Mesenchymal stem cell (in vitro differentiated cells and primary cell): ENCODE measurements at regions not wholly inside any gene's neighbourhood (a gene's known extent, or its start where the extent isn't known, plus 50 kb on each side); places are given as distances from the start of the nearest gene placed in this dataset.

Experiments used
- DNase-seq: peaks from one replicate; pipeline ENCODE4 v3.0.0-alpha.2; 2013
- H2AFZ ChIP-seq: one replicate; pipeline ENCODE4 v1.6.1; 2013; ENCODE audit warnings: low read depth, mild to moderate bottlenecking, control low read depth, inconsistent platforms, low read length, moderate library complexity
- H2AK5ac ChIP-seq: 2 replicates; pipeline ENCODE4 v1.6.1; 2013; ENCODE audit warnings: low read length, moderate library complexity, mild to moderate bottlenecking, inconsistent platforms; ENCODE audit not compliant: severe bottlenecking
- H2BK120ac ChIP-seq: one replicate; pipeline ENCODE4 v1.6.1; 2013; ENCODE audit warnings: low read depth, mild to moderate bottlenecking, inconsistent platforms, low read length, moderate library complexity
- H2BK12ac ChIP-seq, 2 experiments: one replicate each; pipeline ENCODE4 v1.6.1; 2013; ENCODE audit warnings: inconsistent platforms in 2 of 2, low read length in 2 of 2, mild to moderate bottlenecking in 2 of 2, moderate library complexity in 2 of 2, control low read depth in 1 of 2
- H2BK15ac ChIP-seq: one replicate; pipeline ENCODE4 v1.6.1; 2013; ENCODE audit warnings: mild to moderate bottlenecking, low read depth, inconsistent platforms; ENCODE audit not compliant: poor library complexity, severe bottlenecking
- H2BK5ac ChIP-seq: 2 replicates; pipeline ENCODE4 v1.6.1; 2013; ENCODE audit warnings: low read depth, mild to moderate bottlenecking, low read length, control low read depth, inconsistent platforms; ENCODE audit not compliant: poor library complexity, severe bottlenecking
- H3K14ac ChIP-seq, 2 experiments: one replicate each; pipeline ENCODE4 v1.6.1; 2013; ENCODE audit warnings: inconsistent platforms in 2 of 2, low read length in 2 of 2, control low read depth in 1 of 2, mild to moderate bottlenecking in 1 of 2, moderate library complexity in 1 of 2
- H3K18ac ChIP-seq, 2 experiments: one replicate each; pipeline ENCODE4 v1.6.1; 2013; ENCODE audit warnings: inconsistent platforms in 2 of 2, low read length in 2 of 2, control low read depth in 1 of 2, low read depth in 1 of 2, mild to moderate bottlenecking in 1 of 2
- H3K23ac ChIP-seq, 2 experiments: one replicate each; pipeline ENCODE4 v1.6.1; 2013; ENCODE audit warnings: inconsistent platforms in 2 of 2, low read length in 2 of 2, mild to moderate bottlenecking in 2 of 2, moderate library complexity in 2 of 2, control low read depth in 1 of 2
- H3K27ac ChIP-seq: 2 replicates; pipeline ENCODE4 v1.5.1; 2013; ENCODE audit warnings: mild to moderate bottlenecking, moderate library complexity, low read length, control low read depth, inconsistent platforms; ENCODE audit not compliant: poor library complexity, severe bottlenecking
- H3K27me3 ChIP-seq, 2 experiments: 2 replicates each; pipeline versions ENCODE4 v1.6.1 to v1.7.0; 2013; ENCODE audit warnings: low read length in 2 of 2, mild to moderate bottlenecking in 2 of 2, moderate library complexity in 2 of 2, control low read depth in 1 of 2, inconsistent platforms in 1 of 2; ENCODE audit not compliant: control insufficient read depth in 1 of 2, insufficient read depth in 1 of 2
- H3K36me3 ChIP-seq, 2 experiments: 2 replicates each; pipeline versions ENCODE4 v1.6.1 to v1.7.0; 2013; ENCODE audit warnings: low read length in 2 of 2, control low read depth in 1 of 2, inconsistent platforms in 1 of 2, low read depth in 1 of 2, mild to moderate bottlenecking in 1 of 2; ENCODE audit not compliant: insufficient read depth in 2 of 2, control insufficient read depth in 1 of 2
- H3K4ac ChIP-seq, 2 experiments: one replicate each; pipeline ENCODE4 v1.6.1; 2013; ENCODE audit warnings: inconsistent platforms in 2 of 2, low read length in 2 of 2, mild to moderate bottlenecking in 2 of 2, moderate library complexity in 2 of 2, control low read depth in 1 of 2, low read depth in 1 of 2
- H3K4me1 ChIP-seq: 2 replicates; pipeline ENCODE4 v1.6.1; 2013; ENCODE audit warnings: low read depth, low read length, control low read depth; ENCODE audit not compliant: control insufficient read depth, insufficient read depth
- H3K4me2 ChIP-seq: 2 replicates; pipeline ENCODE4 v1.6.1; 2013; ENCODE audit warnings: low read length, mild to moderate bottlenecking, inconsistent platforms; ENCODE audit not compliant: poor library complexity, severe bottlenecking
- H3K4me3 ChIP-seq, 2 experiments: 2 replicates each; pipeline versions ENCODE4 v1.5.1 to v1.7.0; 2013; ENCODE audit warnings: low read length in 2 of 2, mild to moderate bottlenecking in 2 of 2, control low read depth in 1 of 2, low read depth in 1 of 2; ENCODE audit not compliant: insufficient read depth in 1 of 2
- H3K79me1 ChIP-seq: replicated peaks from 2 replicates; pipeline ENCODE4 v1.6.1; 2013; ENCODE audit warnings: mild to moderate bottlenecking, control low read depth, low read length, inconsistent platforms; ENCODE audit not compliant: poor library complexity, severe bottlenecking
- H3K9ac ChIP-seq: 2 replicates; pipeline ENCODE4 v1.7.0; 2013; ENCODE audit warnings: mild to moderate bottlenecking, low read length, moderate library complexity
- H3K9me3 ChIP-seq: 2 replicates; pipeline ENCODE4 v1.7.0; 2013; ENCODE audit warnings: mild to moderate bottlenecking, low read length; ENCODE audit not compliant: control insufficient read depth
- H4K8ac ChIP-seq: one replicate; pipeline ENCODE4 v1.6.1; 2013; ENCODE audit warnings: inconsistent platforms, mild to moderate bottlenecking, low read length, moderate library complexity
- H4K91ac ChIP-seq: one replicate; pipeline ENCODE4 v1.6.1; 2013; ENCODE audit warnings: mild to moderate bottlenecking, low read length, inconsistent platforms
- WGBS: methylation state at CpG from one replicate; pipeline ENCODE4 v1.1.7; 2013; ENCODE audit warnings: mixed read lengths; 5-methylcytosine and 5-hydroxymethylcytosine counted together

GRCh38 chr10:125283191-125283835 is 123.0 kb upstream of the CTBP2 start:
- no peak overlapping the region for H2BK15ac ChIP-seq
- H2BK120ac ChIP-seq = no peak overlapping the region
- H3K27me3 ChIP-seq = peaks cover 18 to 37% of the 10 kb centered on the region in 2 experiments
- no peak overlapping the region for H3K4me3 ChIP-seq
- WGBS = 42% methylated on average over 4 of the region's 7 CpGs
- H2BK5ac ChIP-seq = no peak overlapping the region
- no peak overlapping the region for H4K8ac ChIP-seq
- H4K91ac ChIP-seq = no peak overlapping the region
- no peak overlapping the region for H2BK12ac ChIP-seq
- no peak overlapping the region for H3K27ac ChIP-seq
- H3K18ac ChIP-seq = no peak overlapping the region
- H3K4me2 ChIP-seq = no peak overlapping the region
- no peaks in the 10 kb centered on the region for H3K79me1 ChIP-seq
- H3K14ac ChIP-seq = no peak overlapping the region
- no peak overlapping the region for H2AFZ ChIP-seq
- no peaks in the 10 kb centered on the region for H3K4me1 ChIP-seq
- no peaks in the 10 kb centered on the region for H3K9me3 ChIP-seq
- H3K4ac ChIP-seq = no peak overlapping the region
- no peaks in the 10 kb centered on the region for H3K36me3 ChIP-seq
- DNase-seq = no peak
- H3K23ac ChIP-seq = no peak overlapping the region
- no peak overlapping the region for H2AK5ac ChIP-seq
- no peak overlapping the region for H3K9ac ChIP-seq

GRCh38 chr10:125281091-125281490 is 120.7 kb upstream of the CTBP2 start:
- H3K4me1 ChIP-seq = no peaks in the 10 kb centered on the region
- no peak overlapping the region for H3K14ac ChIP-seq
- H2BK12ac ChIP-seq = no peak overlapping the region
- H2BK5ac ChIP-seq = no peak overlapping the region
- no peak overlapping the region for H2BK15ac ChIP-seq
- H3K27ac ChIP-seq = no peak overlapping the region
- no peak overlapping the region for H3K23ac ChIP-seq
- 67% methylated on average over 6 of the region's 6 CpGs for WGBS
- H3K9me3 ChIP-seq = peaks cover under 1% of the 10 kb centered on the region
- H2BK120ac ChIP-seq = no peak overlapping the region
- H2AK5ac ChIP-seq = no peak overlapping the region
- H2AFZ ChIP-seq = no peak overlapping the region
- H3K36me3 ChIP-seq = no peaks in the 10 kb centered on the region
- no peak overlapping the region for H4K91ac ChIP-seq
- no peak overlapping the region for H4K8ac ChIP-seq
- no peak overlapping the region for H3K4me2 ChIP-seq
- H3K4ac ChIP-seq = no peak overlapping the region
- no peaks in the 10 kb centered on the region for H3K79me1 ChIP-seq
- no peak for DNase-seq
- no peak overlapping the region for H3K4me3 ChIP-seq
- H3K9ac ChIP-seq = no peak overlapping the region
- H3K27me3 ChIP-seq = peaks cover 18 to 31% of the 10 kb centered on the region in 2 experiments
- no peak overlapping the region for H3K18ac ChIP-seq

GRCh38 chr10:125276133-125276532 is 115.8 kb upstream of the CTBP2 start:
- H2BK12ac ChIP-seq = no peak overlapping the region
- H2BK120ac ChIP-seq = no peak overlapping the region
- H2BK15ac ChIP-seq = no peak overlapping the region
- no peak overlapping the region for H2AK5ac ChIP-seq
- no peak overlapping the region for H3K27ac ChIP-seq
- DNase-seq = no peak
- 85% methylated on average over 2 of the region's 2 CpGs for WGBS
- H3K9ac ChIP-seq = no peak overlapping the region
- no peak overlapping the region for H4K8ac ChIP-seq
- H3K4me2 ChIP-seq = no peak overlapping the region
- H2BK5ac ChIP-seq = no peak overlapping the region
- no peak overlapping the region for H3K14ac ChIP-seq
- H2AFZ ChIP-seq = no peak overlapping the region
- H3K4me1 ChIP-seq = no peaks in the 10 kb centered on the region
- no peaks in the 10 kb centered on the region for H3K36me3 ChIP-seq
- no peak overlapping the region for H3K18ac ChIP-seq
- H4K91ac ChIP-seq = no peak overlapping the region
- H3K9me3 ChIP-seq = peaks cover 5% of the 10 kb centered on the region
- no peak overlapping the region for H3K4ac ChIP-seq
- H3K79me1 ChIP-seq = no peaks in the 10 kb centered on the region
- H3K27me3 ChIP-seq = peaks cover 4 to 14% of the 10 kb centered on the region in 2 experiments
- H3K4me3 ChIP-seq = no peak overlapping the region
- H3K23ac ChIP-seq = no peak overlapping the region

GRCh38 chr10:125274961-125275360 is 114.6 kb upstream of the CTBP2 start:
- Histone ChIP-seq H3K4me2 (no peak overlapping the region), H3K4ac (no peak overlapping the region), H2BK12ac (no peak overlapping the region), H4K8ac (no peak overlapping the region), H3K79me1 (no peaks in the 10 kb centered on the region), H2AK5ac (no peak overlapping the region), H2BK120ac (no peak overlapping the region), H3K23ac (no peak overlapping the region), H3K4me1 (no peaks in the 10 kb centered on the region), H2AFZ (no peak overlapping the region), H3K4me3 (no peak overlapping the region), H3K14ac (no peak overlapping the region), H4K91ac (no peak overlapping the region), H3K9me3 (peaks cover 7% of the 10 kb centered on the region), H3K27ac (no peak overlapping the region), H3K36me3 (no peaks in the 10 kb centered on the region), H3K18ac (no peak overlapping the region), H3K27me3 (peaks cover 9 to 22% of the 10 kb centered on the region in 2 experiments), H2BK5ac (no peak overlapping the region), H3K9ac (no peak overlapping the region), H2BK15ac (no peak overlapping the region)
- WGBS = 69% methylated on average over 5 of the region's 5 CpGs
- no peak for DNase-seq
